PC-9 (cell line): ENCODE measurements at regions not wholly inside any gene's neighbourhood (a gene's known extent, or its start where the extent isn't known, plus 50 kb on each side); places are given as distances from the start of the nearest gene placed in this dataset.

ENCODE experiments used
- BruUV-seq: library from RNA; stranded (reverse); fragments of 400-500 nt; replicated peaks from 2 replicates; lab custom pipeline; 2021; lab: Mats Ljungman, UMichigan
- CTCF ChIA-PET: fragments of 300-600 bp; sonication (Branson Sonifier 250); formaldehyde crosslinking; loops from one replicate; lab custom pipeline; 2022; ENCODE audit warnings: antibody characterized with exemption; lab: Charles Lee
- POLR2A ChIA-PET: fragments of 300-600 bp; sonication (Branson Sonifier 250); formaldehyde crosslinking; loops from one replicate; lab custom pipeline; 2022; ENCODE audit warnings: antibody characterized with exemption; ENCODE audit not compliant: unreplicated experiment; lab: Charles Lee
- DNase-seq, 2 experiments: peaks; one replicate each; pipeline versions ENCODE4 v3.0.0 to v3.0.0-alpha.2; 2015 to 2022; ENCODE audit warnings: mixed read lengths in 1 of 2
- H2AFZ ChIP-seq: fragments of 200-600 bp; sonication (generic); 2 replicates; pipeline ENCODE4 v1.8.1; 2017; ENCODE audit warnings: antibody characterized with exemption
- H3F3A ChIP-seq: fragments of 200-600 bp; sonication (generic); 2 replicates; pipeline ENCODE4 v1.8.1; 2017; ENCODE audit warnings: antibody characterized with exemption, mild to moderate bottlenecking, low read depth; ENCODE audit not compliant: insufficient read depth
- H3K27ac ChIP-seq: fragments of 200-600 bp; sonication (generic); 2 replicates; pipeline ENCODE4 v1.6.1; 2016; ENCODE audit warnings: mixed run types
- H3K27me3 ChIP-seq: fragments of 200-600 bp; sonication (generic); 2 replicates; pipeline ENCODE4 v1.6.1; 2016; ENCODE audit warnings: low read depth, mixed run types; ENCODE audit not compliant: insufficient read depth
- H3K36me3 ChIP-seq: fragments of 200-600 bp; sonication (generic); 2 replicates; pipeline ENCODE4 v1.6.1; 2016; ENCODE audit warnings: low read depth, mixed run types
- H3K4me1 ChIP-seq: fragments of 200-600 bp; sonication (generic); replicated peaks from 2 replicates; pipeline ENCODE4 v1.6.1; 2016; ENCODE audit warnings: mixed run types; ENCODE audit not compliant: insufficient read depth
- H3K4me2 ChIP-seq: fragments of 200-600 bp; sonication (generic); 2 replicates; pipeline ENCODE4 v1.6.1; 2017; ENCODE audit warnings: mixed run types
- H3K4me3 ChIP-seq: fragments of 200-600 bp; sonication (generic); 2 replicates; pipeline ENCODE4 v1.6.1; 2016; ENCODE audit warnings: mixed run types
- H3K79me2 ChIP-seq: fragments of 200-600 bp; sonication (generic); 2 replicates; pipeline ENCODE4 v1.6.1; 2017; ENCODE audit warnings: low read depth, mixed run types
- H3K9me2 ChIP-seq: fragments of 200-600 bp; sonication (generic); 2 replicates; pipeline ENCODE4 v1.8.1; 2017; ENCODE audit warnings: mild to moderate bottlenecking; ENCODE audit not compliant: insufficient read depth
- H3K9me3 ChIP-seq: fragments of 200-600 bp; sonication (generic); 2 replicates; pipeline ENCODE4 v1.8.1; 2016; ENCODE audit warnings: low read depth; ENCODE audit not compliant: insufficient read depth
- H4K20me1 ChIP-seq: fragments of 200-600 bp; sonication (generic); 2 replicates; pipeline ENCODE4 v1.8.1; 2017; ENCODE audit not compliant: insufficient read depth
- CTCF ChIP-seq: fragments of 200-600 bp; sonication (generic); conservative IDR thresholded peaks from 2 replicates; pipeline ENCODE4 v1.6.1; 2017; ENCODE audit warnings: mixed run types, antibody characterized with exemption, mild to moderate bottlenecking, moderate library complexity
- EZH2 ChIP-seq: fragments of 200-600 bp; sonication (generic); IDR thresholded peaks from 2 replicates; pipeline ENCODE4 v1.8.0; 2017; ENCODE audit warnings: antibody characterized with exemption, low read depth
- intact Hi-C: fragments of 100-400 bp; cut with micrococcal nuclease; formaldehyde crosslinking; loops from one replicate; pipeline ENCODE4 v1.10.0; 2022; ENCODE audit not compliant: unreplicated experiment

- Histone ChIP-seq H3K4me1 (no peaks in the 10 kb centered on the region), H3K9me3 (no peaks in the 10 kb centered on the region), H3K27me3 (no peaks in the 10 kb centered on the region), H3K4me2 (no peak overlapping the region), H4K20me1 (no peaks in the 10 kb centered on the region), H3K4me3 (no peak overlapping the region), H3K79me2 (no peaks in the 10 kb centered on the region), H3K9me2 (no peaks in the 10 kb centered on the region), H3F3A (no peaks in the 10 kb centered on the region), H3K36me3 (no peaks in the 10 kb centered on the region), H2AFZ (no peak overlapping the region), H3K27ac (no peak overlapping the region)
- no TSS peak for BruUV-seq
- ChIA-PET POLR2A (no interaction called here), CTCF (no interaction called here)
- DNase-seq: no peak
- intact Hi-C loops: no loop called here
- TF ChIP-seq EZH2 (no peak), CTCF (no peak)
These were observed 328.1 kb downstream of the MZT1 start for GRCh38 chr13:72399351-72399750.

DNA sequence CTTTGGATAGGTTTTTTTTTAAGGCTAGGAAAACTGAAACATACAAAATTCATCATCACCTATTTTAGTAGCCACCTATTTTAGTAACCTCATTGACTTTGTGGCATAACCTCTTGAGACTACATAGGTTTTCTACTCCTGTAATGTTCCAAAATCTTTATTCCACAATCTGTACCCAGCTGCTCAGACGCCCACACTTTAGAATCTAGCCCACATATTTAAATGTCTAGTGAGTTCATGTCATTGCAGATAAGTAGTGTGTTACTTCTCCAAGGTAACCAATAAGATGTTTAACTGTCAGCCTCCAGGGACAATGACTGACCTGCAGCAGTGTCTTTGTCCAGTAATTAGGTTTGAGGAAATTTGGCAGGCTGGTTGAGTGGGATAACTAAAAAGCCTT lies 330.2 kb downstream of the MZT1 start:
- no TSS peak for BruUV-seq
- POLR2A ChIA-PET: no interaction called here

GRCh38 chr13:72390909-72391308 lies 336.5 kb downstream of the MZT1 start:
- Histone ChIP-seq H3F3A (no peaks in the 10 kb centered on the region), H3K9me3 (no peaks in the 10 kb centered on the region), H3K36me3 (no peaks in the 10 kb centered on the region), H2AFZ (no peak overlapping the region), H3K79me2 (no peaks in the 10 kb centered on the region), H3K4me2 (no peak overlapping the region), H3K27ac (no peak overlapping the region), H3K4me3 (no peak overlapping the region), H3K9me2 (no peaks in the 10 kb centered on the region), H3K4me1 (no peaks in the 10 kb centered on the region), H4K20me1 (no peaks in the 10 kb centered on the region), H3K27me3 (no peaks in the 10 kb centered on the region)
- no peak for TF ChIP-seq EZH2
- no peak for TF ChIP-seq CTCF
- intact Hi-C loops: no loop called here
- DNase-seq: peak in 1 of 2 experiments; percentile 18
- ChIA-PET CTCF (no interaction called here), POLR2A (no interaction called here)
- no TSS peak for BruUV-seq

More for the DNA sequence above, 330.2 kb downstream of the MZT1 start:
- no peak for DNase-seq
- Histone ChIP-seq H2AFZ (no peak overlapping the region), H3K36me3 (no peaks in the 10 kb centered on the region), H3F3A (no peaks in the 10 kb centered on the region), H3K27me3 (no peaks in the 10 kb centered on the region), H3K9me3 (no peaks in the 10 kb centered on the region), H3K79me2 (no peaks in the 10 kb centered on the region), H3K27ac (no peak overlapping the region), H3K4me1 (no peaks in the 10 kb centered on the region), H3K4me2 (no peak overlapping the region), H3K4me3 (no peak overlapping the region), H3K9me2 (no peaks in the 10 kb centered on the region), H4K20me1 (no peaks in the 10 kb centered on the region)
- intact Hi-C loops: no loop called here
- CTCF ChIA-PET: no interaction called here
- no peak for TF ChIP-seq EZH2
- TF ChIP-seq CTCF: no peak
